HL-60/S4 treated with retinoic acid at 250 ng/mL for 4 days and 3 days (cell line): ENCODE measurements at regions not wholly inside any gene's neighbourhood (a gene's known extent, or its start where the extent isn't known, plus 50 kb on each side); places are given as distances from the start of the nearest gene placed in this dataset.
"Not testable (repeated sequence)": the region's sequence is repeated elsewhere in the genome, so short reads cannot be mapped to it uniquely, and the experiment has no call there.

Experiments
- in situ Hi-C: fragments of 300-500 bp; cut with MboI; formaldehyde crosslinking; loops from 2 replicates; pipeline ENCODE4 v1.7.0; 2022; ENCODE audit warnings: low sequenced_read_pairs

DNA sequence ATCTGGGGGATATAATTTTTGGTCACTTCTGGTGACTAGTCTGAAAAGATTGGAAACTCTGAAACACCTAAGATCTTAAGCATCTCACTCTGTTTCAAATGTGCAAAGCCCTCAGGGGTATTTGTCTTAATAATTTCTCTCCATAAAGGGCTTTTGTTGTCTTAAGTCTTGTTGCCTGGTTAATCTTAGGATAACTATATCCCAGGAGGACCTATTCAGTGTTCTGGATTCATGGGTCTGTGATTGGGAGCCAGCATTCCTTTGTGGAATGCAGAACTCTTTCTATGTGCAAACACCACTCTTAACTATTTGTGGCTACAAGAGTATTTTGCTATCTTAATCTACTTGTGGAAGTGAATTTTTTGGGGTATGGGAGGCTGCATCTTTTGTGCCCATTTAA lies 1573.0 kb upstream of the PRMT6 start:
- in situ Hi-C loops, result no loop called here

DNA sequence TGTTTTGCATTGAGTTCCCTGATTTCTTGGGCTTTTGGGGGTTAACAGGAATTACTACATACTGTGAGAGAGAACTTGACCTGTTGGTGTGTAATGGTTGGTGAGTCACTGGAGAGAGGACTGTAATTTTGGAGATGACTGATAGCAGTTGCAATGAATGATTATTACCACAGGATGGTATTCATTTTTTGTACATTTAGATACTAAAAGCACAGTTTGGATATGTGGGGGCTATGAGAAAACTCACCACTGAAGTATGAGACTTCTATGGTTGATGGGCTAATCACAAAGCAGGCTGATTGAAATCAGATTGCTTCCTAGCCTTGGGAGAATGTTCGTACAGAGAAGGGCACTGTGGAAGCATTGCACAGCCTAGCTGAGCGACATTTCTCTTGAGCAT lies 1571.3 kb upstream of the PRMT6 start:
- in situ Hi-C loops, result no loop called here

DNA sequence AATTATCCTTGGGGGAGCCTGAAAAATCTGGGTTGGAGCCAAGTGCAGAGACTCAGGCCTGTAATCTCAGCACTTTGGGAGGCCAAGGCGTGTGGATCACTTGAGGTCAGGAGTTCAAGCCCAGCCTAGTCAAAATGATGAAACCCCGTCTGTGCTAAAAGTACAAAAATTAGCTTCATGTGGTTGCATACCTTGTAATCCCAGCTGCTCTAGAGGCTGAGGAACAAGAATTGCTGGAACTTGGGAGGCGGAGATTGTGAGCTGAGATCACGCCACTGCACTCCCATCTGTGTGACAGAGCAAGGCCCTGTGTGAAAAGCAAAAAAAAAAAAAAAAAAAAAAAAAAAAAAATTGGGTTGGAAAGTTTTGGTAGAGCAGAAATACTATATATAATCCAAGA lies 1563.6 kb upstream of the PRMT6 start:
- in situ Hi-C loops, result no loop called here

DNA sequence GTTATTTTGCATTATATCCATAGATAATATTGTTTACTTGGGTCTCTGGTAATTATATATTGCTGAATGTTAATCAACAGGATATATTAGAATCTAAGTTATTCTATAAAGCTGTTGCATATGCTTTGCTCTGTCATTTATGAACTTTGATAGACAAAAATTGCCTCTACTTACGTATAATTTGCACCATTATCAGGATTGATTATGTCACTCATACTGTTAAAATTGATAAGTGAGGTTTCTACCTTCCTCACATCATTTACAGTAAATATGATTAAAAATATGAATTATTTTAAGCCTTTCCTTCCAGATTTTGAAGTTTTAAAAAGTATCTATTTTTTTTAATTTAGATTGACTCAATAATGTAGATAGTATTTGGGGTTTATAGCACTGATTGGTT lies 1540.4 kb upstream of the PRMT6 start:
- in situ Hi-C loops, result no loop called here

DNA sequence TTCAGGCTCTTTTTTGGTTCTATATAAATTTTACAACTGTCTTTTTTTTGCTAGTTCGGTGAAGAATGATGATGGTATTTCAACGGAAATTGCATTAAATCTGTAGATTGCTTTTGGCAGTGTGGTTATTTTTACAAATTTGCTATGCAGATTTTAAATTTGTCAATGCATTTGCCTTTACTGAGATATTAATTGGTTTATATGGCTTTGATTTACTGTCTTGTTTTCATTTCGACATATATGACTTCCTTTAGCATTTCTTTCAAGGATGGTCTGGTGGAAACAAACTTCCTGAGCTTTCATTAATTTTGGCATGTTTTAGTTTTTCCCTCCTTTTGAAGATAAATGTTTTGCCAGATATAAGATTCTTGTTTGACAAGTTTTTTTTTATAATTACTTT lies 1522.5 kb upstream of the PRMT6 start:
- in situ Hi-C loops, result no loop called here

DNA sequence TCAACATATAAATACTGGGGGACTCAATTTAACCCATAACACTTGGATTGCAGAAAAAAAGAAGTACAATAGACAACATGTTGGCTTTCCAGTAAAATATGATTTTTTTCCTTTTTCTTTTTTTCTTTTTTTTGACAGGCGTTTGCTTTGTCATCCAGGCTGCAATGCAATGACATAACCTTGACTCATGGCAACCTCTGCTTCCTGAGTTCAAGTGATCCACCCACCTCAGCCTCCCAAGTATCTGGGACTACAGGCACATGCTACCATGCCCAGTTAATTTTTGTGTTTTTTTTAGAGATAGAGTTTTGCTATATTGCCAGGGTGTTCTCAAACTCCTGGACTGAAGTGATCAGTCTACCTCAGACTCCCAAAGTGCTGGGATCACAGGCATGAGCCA lies 1512.0 kb upstream of the PRMT6 start:
- in situ Hi-C loops, result no loop called here

DNA sequence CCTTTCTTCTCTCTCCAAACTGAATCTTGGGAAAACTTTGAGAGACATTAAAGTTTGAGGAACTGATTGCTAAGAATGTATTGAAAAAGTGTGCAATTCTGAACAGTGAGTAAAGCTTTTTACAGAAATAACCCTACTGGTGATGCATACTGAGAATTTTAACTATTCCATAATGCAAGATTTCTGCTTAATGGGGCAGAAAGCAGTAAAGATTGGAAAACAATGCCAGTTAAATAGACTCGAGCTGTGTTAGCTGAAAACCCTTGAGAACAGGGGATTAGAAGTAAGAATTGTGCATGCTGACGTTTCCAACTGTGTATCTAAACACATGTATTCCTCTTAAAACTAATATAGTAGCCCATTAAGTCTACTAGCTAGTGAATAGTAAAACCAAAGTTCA lies 1500.2 kb upstream of the PRMT6 start:
- in situ Hi-C loops, result no loop called here

DNA sequence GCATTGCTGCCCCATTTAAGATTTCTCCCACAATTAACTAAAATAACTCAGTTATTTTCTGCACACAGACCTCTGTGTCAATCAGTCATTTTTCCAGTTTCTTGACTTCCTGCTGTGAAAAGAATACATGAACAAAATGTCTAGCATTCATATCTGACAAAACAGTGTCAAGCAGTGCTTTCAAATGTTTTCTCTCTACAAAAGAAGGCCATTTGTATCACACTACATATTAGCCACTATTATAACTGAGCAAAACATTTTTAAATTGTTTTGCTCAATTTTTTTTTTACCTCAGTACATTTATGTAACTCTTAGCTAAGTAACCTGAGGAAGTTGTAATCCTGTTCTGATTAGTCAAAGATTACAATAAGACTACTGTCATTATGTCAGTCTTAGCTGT lies 1498.5 kb upstream of the PRMT6 start:
- in situ Hi-C loops, result no loop called here

DNA sequence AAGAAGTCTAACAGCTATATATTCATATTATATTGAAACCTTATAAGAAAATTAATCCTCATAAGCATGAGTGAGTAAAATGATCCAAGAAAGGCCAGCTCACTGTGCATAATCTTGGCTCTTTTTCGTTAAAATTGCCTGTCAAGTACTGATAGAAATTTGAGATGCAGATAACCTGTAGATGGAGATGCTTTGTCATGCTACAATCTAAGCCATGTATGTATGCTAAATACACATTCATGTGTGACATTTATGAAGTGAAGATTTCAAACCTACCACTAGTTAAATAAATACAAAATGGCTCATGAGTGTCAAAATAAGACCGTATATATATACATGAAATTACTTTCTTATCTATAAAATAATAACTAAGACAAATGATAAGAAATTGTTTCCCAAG lies 1491.5 kb upstream of the PRMT6 start:
- in situ Hi-C loops, result no loop called here

DNA sequence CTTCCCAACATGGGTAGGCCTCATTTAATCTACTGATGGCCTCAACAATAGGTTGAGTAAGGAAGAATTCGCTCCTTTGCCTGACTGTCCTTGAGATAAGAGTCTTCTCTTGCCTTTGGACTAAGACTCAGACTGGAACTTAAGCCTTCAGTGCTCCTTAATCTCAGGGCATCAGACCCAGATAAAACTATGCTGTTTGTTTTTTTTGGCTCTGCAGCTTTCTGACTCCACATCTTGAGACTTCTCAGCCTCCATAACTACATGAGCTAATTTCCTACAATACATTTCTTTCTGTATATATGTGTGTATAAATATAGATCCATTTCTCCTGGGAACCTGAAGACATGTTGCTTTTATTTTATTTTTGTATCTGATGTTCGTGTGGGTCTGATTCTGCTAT lies 1470.7 kb upstream of the PRMT6 start:
- in situ Hi-C loops, result no loop called here

DNA sequence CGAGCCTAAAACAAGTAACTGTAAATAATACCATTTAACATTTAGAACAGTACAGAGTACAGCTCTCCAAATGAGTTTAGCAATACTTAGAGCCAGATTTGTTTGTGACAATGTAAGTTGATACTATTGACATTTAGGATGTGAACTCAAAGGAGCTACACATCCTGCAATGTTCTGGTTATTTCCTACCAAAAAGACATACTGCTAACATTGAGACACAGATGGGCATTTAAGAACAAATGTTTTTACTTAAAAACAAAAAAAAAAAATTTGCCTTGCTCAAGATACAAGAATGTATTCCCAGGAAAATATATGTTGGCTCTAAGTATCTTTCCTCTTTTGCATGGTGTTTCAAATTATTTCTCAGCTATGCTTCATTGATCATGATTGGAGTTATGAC lies 1464.8 kb upstream of the PRMT6 start:
- in situ Hi-C loops, result no loop called here

DNA sequence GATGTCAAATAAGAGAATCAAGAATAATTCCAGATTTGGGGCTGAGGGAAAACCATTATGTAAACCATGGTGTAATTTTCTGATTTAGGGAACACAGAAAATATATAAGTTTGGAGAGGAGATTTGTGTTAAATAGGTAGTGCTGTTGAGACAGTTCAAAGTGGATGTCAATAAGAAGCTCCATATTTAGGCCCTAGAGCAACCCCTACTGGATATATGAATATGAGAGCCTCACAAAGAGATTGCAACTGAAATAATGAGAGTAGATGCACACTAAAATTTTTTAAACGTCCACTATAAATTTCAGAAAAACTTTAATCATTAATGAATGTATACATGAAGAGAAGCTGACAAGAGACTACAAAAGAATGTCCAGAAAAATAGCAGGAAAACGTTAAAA lies 1447.8 kb upstream of the PRMT6 start:
- in situ Hi-C loops, result no loop called here

DNA sequence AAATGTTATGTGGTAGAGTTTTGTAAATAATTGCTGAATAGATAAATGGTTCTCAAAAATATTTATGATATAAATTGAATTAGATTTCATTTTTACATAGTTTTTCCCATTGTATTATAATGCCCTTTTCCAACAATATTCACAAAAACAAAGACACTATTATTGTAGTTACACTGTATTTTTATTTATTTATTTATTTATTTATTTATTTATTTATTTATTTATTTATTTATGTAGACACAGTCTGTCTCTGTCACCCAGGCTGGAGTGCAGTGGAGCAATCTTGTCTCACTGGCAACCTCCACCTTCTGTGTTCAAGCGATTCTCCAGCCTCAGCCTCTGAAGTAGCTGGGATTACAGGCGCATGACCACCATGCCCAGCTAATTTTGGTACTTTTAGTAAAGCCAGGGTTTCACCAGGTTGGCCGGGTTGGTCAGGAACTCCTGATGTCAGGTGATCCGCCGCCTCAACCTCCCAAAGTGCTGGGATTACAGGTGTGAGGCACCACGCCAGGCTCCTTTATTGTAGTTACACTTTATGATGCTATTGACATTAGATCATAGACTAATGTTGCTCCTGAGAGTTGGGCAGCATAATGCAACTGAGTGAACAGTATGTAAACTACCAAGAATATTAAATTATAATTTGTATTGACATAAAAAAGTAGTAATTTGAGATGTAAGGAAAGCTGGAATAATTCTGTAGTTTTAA lies 1430.0 kb upstream of the PRMT6 start:
- in situ Hi-C loops, result no loop called here

DNA sequence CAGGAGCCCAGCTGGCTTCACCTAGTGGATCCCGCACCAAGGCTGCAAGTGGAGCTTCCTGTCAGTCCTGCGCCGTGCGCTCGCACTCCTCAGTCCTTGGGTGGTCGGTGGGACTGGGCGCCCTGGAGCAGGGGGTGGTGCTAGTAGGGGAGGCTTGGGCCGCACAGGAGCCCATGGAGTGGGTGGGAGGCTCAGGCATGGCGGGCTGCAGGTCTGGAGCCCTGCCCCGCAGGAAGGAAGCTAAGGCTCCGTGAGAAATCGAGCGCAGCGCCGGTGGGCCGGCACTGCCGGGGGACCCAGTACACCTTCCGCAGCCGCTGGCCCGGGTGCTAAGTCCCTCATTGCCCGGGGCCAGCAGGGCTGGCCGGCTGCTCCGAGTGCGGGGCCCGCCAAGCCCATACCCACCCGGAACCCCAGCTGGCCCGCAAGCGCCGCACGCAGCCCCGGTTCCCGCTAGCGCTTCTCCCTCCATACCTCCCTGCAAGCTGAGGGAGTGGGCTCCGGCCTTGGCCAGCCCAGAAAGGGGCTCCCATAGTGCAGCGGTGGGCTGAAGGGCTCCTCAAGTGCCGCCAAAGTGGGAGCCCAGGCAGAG lies 1425.2 kb upstream of the PRMT6 start:
- in situ Hi-C loops, result not testable (repeated sequence)

DNA sequence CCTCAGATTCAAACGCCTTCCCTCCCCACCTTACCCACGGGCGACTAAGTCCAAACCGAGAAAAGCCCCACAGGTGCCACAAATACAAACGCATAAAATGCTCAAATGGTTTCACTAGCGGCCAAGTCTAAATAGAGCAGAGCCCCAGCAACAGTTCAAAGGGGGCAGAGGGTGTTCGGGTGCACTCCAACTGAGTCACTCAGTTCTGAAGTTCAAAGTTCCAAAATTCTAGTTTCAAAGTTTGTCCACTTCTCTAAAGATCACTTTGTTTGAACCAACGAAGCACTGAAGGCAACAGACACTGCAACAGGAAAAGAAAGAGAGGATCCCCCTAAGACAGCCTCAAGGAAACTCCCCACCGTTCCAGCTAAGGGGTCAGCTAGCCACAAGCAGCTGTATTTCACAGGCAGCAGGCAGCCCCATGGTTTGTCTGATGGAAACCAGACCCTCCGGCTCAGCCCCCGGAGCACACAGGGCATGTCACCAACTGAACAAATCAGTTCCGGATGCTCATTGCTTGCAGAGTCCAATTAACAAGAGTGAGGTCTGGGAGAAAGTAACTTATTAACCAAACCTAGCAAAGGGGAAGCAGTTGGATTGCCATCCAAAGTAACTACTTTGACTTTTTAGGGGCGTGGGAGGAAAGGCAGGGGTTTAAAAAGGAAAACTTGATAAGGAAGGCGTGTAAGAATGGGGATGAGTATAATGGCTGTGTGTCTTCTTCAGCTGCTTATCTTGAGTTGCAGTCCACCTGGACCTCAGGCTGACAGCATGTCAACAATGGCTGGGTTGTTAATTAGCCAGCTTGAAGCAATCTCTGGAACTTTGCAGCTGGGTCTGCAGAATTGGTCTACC lies 1423.9 kb upstream of the PRMT6 start:
- in situ Hi-C loops, result no loop called here

DNA sequence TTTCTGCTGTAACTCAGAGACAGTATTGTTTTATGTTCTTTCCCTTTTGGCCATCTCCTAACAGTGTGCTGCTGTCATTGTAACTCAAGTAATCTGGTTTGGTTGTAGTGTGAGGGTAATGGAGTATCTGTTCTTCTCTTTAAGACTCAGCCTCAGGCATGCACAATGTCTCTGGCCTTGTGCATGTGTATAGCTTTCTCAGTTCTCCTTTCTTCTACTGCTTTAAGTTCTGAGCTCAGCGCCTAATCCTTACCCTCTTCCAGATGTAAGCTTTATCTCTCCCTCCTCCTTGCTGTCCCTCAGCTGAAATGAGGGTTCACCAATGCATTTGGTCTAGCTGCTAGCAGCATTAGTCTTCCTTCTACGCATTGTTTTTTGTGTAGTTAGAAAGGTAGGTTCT lies 1420.4 kb upstream of the PRMT6 start:
- in situ Hi-C loops, result no loop called here

DNA sequence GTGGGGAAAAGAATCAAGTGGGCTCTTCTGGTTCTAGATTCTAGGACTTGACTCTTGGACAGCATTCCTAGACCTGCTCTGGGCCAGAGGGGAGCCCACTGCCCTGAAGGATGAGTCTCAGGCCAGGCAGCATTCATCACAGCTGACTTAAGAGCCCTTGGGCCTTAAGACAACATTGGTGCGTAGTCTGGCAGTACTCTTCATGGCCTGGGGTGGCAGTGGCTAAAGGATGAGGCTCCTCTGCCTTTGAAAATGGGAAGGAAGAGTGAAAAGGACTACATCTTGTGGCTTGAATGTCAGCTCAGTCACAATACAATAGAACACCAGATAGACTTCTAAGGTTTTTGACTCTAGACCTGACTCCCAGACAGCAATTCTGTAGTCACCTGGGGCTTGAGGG lies 1415.1 kb upstream of the PRMT6 start:
- in situ Hi-C loops, result no loop called here

DNA sequence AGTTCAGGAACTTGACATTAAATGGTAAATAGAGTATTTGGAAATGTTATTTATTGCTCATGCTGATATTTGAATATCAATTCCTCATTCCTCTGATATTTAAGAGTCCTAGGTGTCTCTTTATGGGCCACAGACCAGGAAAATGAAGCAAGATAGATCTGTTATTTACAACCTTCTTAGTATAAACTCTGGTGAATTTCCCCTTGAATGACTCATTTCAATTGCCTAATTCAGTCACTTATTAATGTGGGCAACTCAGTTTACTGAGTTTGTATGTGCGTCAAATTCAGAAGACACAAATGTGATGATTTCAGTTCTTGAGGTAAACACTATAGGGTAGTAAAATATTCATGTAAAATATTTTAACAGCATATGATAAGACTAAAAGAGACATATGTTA lies 1404.4 kb upstream of the PRMT6 start:
- in situ Hi-C loops, result no loop called here

DNA sequence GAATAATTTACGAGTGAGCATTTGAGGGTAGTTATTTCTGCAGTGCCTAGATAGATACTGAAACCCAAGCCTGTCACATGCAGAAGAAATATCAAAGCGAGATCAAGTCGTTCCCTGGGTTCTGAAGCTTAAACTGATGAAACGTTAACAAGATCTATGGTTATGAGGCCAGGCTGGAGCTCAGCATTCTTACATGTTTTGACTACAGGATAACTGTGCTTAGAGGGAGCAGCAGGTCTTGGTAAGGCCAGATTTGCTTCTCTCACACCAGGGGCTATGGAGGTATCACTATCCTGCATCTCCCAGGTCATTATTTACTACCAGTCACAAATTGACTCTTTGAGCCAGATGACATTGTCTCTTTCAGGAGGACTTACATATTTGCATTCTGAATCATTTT lies 1401.4 kb upstream of the PRMT6 start:
- in situ Hi-C loops, result no loop called here

DNA sequence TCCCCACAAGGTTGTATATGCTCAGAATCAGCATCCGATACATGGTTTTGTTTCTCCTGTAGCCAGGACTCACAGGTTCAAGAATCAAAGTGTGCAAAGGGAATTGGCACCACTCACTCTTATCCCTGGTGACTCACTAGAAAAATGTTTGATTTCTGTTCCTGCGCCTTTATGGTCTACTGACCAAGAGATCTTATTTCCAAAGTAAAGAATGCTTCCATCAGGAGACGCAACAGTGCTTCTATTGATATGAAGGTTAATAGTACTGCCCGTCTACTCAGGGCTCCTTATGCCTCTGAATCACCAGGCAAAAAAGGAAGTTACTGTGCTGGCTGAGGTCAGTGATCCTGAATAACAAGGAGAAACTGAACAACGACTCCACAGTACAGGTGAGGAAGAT lies 1392.0 kb upstream of the PRMT6 start:
- in situ Hi-C loops, result no loop called here

DNA sequence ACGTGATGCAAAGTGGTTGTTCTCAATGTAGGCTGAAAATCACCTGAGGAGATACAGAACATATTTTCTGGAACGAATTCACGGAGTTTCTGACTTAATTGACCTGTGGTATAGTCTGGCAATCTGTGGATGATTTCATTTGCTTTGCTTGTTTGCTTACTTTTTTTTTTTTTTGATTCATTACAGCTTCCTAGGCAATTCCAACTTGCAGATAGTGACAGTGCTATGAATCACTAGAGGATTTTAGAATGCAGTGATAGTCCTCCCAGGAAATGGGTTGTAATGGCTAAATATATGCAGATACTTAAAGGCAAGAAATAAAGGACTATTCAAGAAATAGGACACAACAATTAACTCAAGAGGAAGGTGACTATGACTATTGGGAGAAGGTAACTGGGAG lies 1378.1 kb upstream of the PRMT6 start:
- in situ Hi-C loops, result no loop called here

DNA sequence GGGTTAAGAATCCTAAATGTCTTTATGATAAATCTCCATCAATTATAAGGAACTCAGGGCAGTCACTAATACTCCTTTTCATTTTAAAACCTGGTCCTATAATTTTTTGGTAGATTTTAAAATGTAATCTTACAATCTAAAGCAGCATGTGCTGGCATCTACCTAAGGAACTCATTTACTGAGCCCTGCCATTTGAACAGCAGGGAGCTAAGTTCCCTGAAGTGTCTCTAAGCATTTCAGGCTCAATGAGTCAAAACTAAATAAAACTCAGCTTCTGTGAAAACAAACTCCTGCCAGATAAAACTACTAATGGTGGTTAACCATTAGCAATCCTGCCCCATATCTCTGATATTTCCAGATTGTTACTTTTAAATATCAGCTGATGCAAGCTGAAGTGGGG lies 1371.8 kb upstream of the PRMT6 start:
- in situ Hi-C loops, result no loop called here
